ENCODE measurements at regions not wholly inside any gene's neighbourhood (a gene's known extent, or its start where the extent isn't known, plus 50 kb on each side); places are given as distances from the start of the nearest gene placed in this dataset.

GRCh38 chr3:184635774-184636173 is 74.2 kb downstream of the EPHB3 start:
- H4K20me1 ChIP-seq (ENCODE audit: insufficient read depth, low read length), result no peaks in the 10 kb centered on the region
- H3K9ac ChIP-seq (ENCODE audit: low read length), result no peak overlapping the region
- H3K4me1 Mint-ChIP-seq (ENCODE audit: low read depth, unreplicated experiment), result peaks cover 23% of the 10 kb centered on the region
- no peaks in the 10 kb centered on the region for H3K9me3 ChIP-seq (ENCODE audit: insufficient read depth, low read depth, low read length)
- peaks cover 27% of the 10 kb centered on the region for H3K27me3 ChIP-seq (ENCODE audit: insufficient read depth, low read length)
- peaks cover 2% of the 10 kb centered on the region for H3K36me3 Mint-ChIP-seq (ENCODE audit: low read depth, unreplicated experiment)
- peak overlapping the region; percentile 9 for H3K27ac Mint-ChIP-seq (ENCODE audit: unreplicated experiment)
- H3K27ac ChIP-seq (ENCODE audit: low read depth, low read length), result no peak overlapping the region
- no peak overlapping the region for H3K4me2 ChIP-seq (ENCODE audit: low read length)
- no peak overlapping the region for H2AFZ ChIP-seq (ENCODE audit: low read depth, low read length)
- TF ChIP-seq CTCF (IDR thresholded peaks at IDR 0.05; ENCODE audit: insufficient read depth, low read depth, low read length) (no peak), EZH2 (IDR thresholded peaks at IDR 0.05; ENCODE audit: insufficient read depth, low read length) (no peak)
- H3K36me3 ChIP-seq (ENCODE audit: insufficient read depth, low read length), result no peaks in the 10 kb centered on the region
- H3K9me3 Mint-ChIP-seq (ENCODE audit: unreplicated experiment), result no peaks in the 10 kb centered on the region
- H3K27me3 Mint-ChIP-seq (ENCODE audit: low read depth, unreplicated experiment), result peaks cover 10% of the 10 kb centered on the region
- H3K4me3 Mint-ChIP-seq (ENCODE audit: unreplicated experiment), result no peak overlapping the region
- H3K4me3 ChIP-seq (ENCODE audit: insufficient read depth, low read depth, low read length), result no peak overlapping the region
- DNase-seq (ENCODE audit: low read depth) (no peak), FAIRE-seq (no peak)
- H3K79me2 ChIP-seq (ENCODE audit: insufficient read depth, low read length), result no peaks in the 10 kb centered on the region
- peaks cover 12% of the 10 kb centered on the region for H3K4me1 ChIP-seq (ENCODE audit: insufficient read depth, low read length)

GRCh38 chr3:184635126-184635525 is 73.5 kb downstream of the EPHB3 start:
- Histone ChIP-seq H3K79me2 (ENCODE audit: insufficient read depth, low read length) (no peaks in the 10 kb centered on the region), H3K4me3 (ENCODE audit: insufficient read depth, low read depth, low read length) (no peak overlapping the region), H3K36me3 (ENCODE audit: insufficient read depth, low read length) (no peaks in the 10 kb centered on the region), H4K20me1 (ENCODE audit: insufficient read depth, low read length) (no peaks in the 10 kb centered on the region), H3K9ac (ENCODE audit: low read length) (no peak overlapping the region), H3K27me3 (ENCODE audit: insufficient read depth, low read length) (peaks cover 27% of the 10 kb centered on the region), H2AFZ (ENCODE audit: low read depth, low read length) (no peak overlapping the region), H3K9me3 (ENCODE audit: insufficient read depth, low read depth, low read length) (no peaks in the 10 kb centered on the region), H3K4me1 (ENCODE audit: insufficient read depth, low read length) (peaks cover 12% of the 10 kb centered on the region), H3K4me2 (ENCODE audit: low read length) (no peak overlapping the region), H3K27ac (ENCODE audit: low read depth, low read length) (no peak overlapping the region)
- Mint-ChIP-seq H3K36me3 (ENCODE audit: low read depth, unreplicated experiment) (peaks cover under 1% of the 10 kb centered on the region), H3K4me3 (ENCODE audit: unreplicated experiment) (no peak overlapping the region), H3K27ac (ENCODE audit: unreplicated experiment) (peak overlapping the region; percentile 9), H3K4me1 (ENCODE audit: low read depth, unreplicated experiment) (peaks cover 23% of the 10 kb centered on the region), H3K27me3 (ENCODE audit: low read depth, unreplicated experiment) (peaks cover 13% of the 10 kb centered on the region), H3K9me3 (ENCODE audit: unreplicated experiment) (no peaks in the 10 kb centered on the region)
- DNase-seq (ENCODE audit: low read depth), result no peak
- FAIRE-seq, result no peak
- TF ChIP-seq EZH2 (IDR thresholded peaks at IDR 0.05; ENCODE audit: insufficient read depth, low read length) (no peak), CTCF (IDR thresholded peaks at IDR 0.05; ENCODE audit: insufficient read depth, low read depth, low read length) (no peak)

GRCh38 chr3:184633237-184633579 is 71.6 kb downstream of the EPHB3 start:
- Histone ChIP-seq H3K79me2 (ENCODE audit: insufficient read depth, low read length) (no peaks in the 10 kb centered on the region), H3K27ac (ENCODE audit: low read depth, low read length) (no peak overlapping the region), H3K36me3 (ENCODE audit: insufficient read depth, low read length) (no peaks in the 10 kb centered on the region), H3K9ac (ENCODE audit: low read length) (no peak overlapping the region), H3K9me3 (ENCODE audit: insufficient read depth, low read depth, low read length) (no peaks in the 10 kb centered on the region), H3K4me3 (ENCODE audit: insufficient read depth, low read depth, low read length) (no peak overlapping the region), H3K4me2 (ENCODE audit: low read length) (no peak overlapping the region), H3K27me3 (ENCODE audit: insufficient read depth, low read length) (peaks cover 18% of the 10 kb centered on the region), H4K20me1 (ENCODE audit: insufficient read depth, low read length) (no peaks in the 10 kb centered on the region), H2AFZ (ENCODE audit: low read depth, low read length) (no peak overlapping the region), H3K4me1 (ENCODE audit: insufficient read depth, low read length) (peaks cover 12% of the 10 kb centered on the region)
- DNase-seq (ENCODE audit: low read depth) (no peak), FAIRE-seq (no peak)
- H3K27me3 Mint-ChIP-seq (ENCODE audit: low read depth, unreplicated experiment), result peaks cover 17% of the 10 kb centered on the region
- no peaks in the 10 kb centered on the region for H3K9me3 Mint-ChIP-seq (ENCODE audit: unreplicated experiment)
- TF ChIP-seq EZH2 (IDR thresholded peaks at IDR 0.05; ENCODE audit: insufficient read depth, low read length) (no peak), CTCF (IDR thresholded peaks at IDR 0.05; ENCODE audit: insufficient read depth, low read depth, low read length) (no peak)
- no peak overlapping the region for H3K27ac Mint-ChIP-seq (ENCODE audit: unreplicated experiment)
- no peaks in the 10 kb centered on the region for H3K36me3 Mint-ChIP-seq (ENCODE audit: low read depth, unreplicated experiment)
- H3K4me1 Mint-ChIP-seq (ENCODE audit: low read depth, unreplicated experiment), result peaks cover 23% of the 10 kb centered on the region
- H3K4me3 Mint-ChIP-seq (ENCODE audit: unreplicated experiment), result no peak overlapping the region
